AG09319 (cell line): ENCODE measurements at regions not wholly inside any gene's neighbourhood (a gene's known extent, or its start where the extent isn't known, plus 50 kb on each side); places are given as distances from the start of the nearest gene placed in this dataset.

Experiments used
- DNase-seq: peaks from one replicate; pipeline ENCODE4 v3.0.0-alpha.2; 2010; ENCODE audit warnings: low read depth; ENCODE audit errors: extremely low read depth
- TF ChIP-seq, protein P1 (sequence below): IDR thresholded peaks from 2 replicates; pipeline ENCODE4 v1.5.1; 2011; ENCODE audit warnings: low read depth, mild to moderate bottlenecking, inconsistent platforms, low read length, moderate library complexity

- DNase-seq, result no peak
- TF ChIP-seq, protein P1, sequence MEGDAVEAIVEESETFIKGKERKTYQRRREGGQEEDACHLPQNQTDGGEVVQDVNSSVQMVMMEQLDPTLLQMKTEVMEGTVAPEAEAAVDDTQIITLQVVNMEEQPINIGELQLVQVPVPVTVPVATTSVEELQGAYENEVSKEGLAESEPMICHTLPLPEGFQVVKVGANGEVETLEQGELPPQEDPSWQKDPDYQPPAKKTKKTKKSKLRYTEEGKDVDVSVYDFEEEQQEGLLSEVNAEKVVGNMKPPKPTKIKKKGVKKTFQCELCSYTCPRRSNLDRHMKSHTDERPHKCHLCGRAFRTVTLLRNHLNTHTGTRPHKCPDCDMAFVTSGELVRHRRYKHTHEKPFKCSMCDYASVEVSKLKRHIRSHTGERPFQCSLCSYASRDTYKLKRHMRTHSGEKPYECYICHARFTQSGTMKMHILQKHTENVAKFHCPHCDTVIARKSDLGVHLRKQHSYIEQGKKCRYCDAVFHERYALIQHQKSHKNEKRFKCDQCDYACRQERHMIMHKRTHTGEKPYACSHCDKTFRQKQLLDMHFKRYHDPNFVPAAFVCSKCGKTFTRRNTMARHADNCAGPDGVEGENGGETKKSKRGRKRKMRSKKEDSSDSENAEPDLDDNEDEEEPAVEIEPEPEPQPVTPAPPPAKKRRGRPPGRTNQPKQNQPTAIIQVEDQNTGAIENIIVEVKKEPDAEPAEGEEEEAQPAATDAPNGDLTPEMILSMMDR, result no peak
Measured at GRCh38 chr12:62078020-62078419, 182.2 kb upstream of the USP15 start.

DNA sequence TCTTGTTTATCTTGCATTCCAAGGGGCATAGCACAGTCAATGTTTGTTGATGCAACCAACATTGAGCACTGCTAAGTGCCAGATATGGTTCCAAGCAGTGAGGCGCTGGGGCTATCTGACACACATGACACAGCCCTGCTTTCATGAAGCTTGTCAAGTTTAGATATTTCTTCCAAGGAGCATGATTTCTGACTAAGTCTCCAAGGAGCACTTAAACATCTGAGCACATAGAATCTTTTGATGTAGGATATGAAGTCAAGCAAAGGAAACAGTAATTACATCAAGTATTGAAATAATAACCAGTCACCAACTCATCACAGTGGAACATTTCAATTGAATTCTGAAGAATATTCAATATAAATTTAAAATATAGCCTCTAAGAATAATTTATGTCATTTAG is 177.8 kb upstream of the USP15 start:
- no peak for DNase-seq
- TF ChIP-seq, protein P1, result no peak

- no peak for DNase-seq
- TF ChIP-seq, protein P1, result no peak
Measured at GRCh38 chr12:62098132-62098531, 162.1 kb upstream of the USP15 start.

DNA sequence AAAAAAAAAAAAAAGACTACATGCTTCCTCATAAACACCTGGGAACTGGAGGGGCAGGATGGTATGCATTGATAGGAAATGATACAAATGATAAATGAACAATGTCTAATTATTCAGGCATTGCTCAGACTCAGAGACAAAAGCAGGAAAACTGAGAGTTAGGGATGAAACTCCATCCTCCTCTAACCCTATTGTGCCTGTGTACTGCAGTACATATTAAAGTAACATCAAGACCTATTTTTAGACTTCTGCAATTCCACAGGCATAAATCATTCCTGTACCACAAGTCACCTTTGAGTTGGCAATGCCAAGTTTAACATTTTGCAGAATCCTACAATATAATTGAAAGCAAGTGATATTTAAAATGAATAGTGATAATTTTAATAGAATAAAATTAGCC is 156.5 kb upstream of the USP15 start:
- no peak for DNase-seq
- TF ChIP-seq, protein P1, result no peak

DNA sequence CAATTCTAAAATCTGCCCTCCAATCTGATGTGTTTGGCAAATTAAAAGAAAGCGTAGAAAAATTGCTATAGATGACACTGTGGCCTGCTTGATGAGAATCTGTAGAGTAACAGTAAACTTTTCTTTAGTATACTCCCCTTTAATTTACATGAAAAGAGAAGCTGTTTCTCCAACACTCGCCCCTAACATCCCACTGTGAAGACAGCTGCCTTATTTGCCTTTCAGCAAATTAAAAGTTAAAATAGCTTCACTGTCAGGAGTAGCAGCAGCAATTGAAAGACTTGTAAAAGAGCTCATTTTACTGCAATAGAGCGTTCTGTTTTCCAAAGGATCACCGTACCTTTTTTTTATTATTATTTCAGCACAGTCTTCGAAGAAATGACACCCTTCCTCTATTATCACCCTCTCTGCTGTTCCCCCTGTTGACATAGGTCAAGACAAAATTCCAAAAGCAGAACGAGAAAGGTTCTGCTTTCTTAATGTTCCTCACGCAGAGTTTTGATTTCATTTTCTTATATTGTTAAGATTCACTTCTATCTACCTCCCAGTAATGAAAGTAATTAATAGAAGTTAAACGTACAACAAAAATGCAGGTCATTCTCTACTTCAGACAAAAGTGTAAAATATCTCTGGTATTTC is 153.5 kb upstream of the USP15 start:
- TF ChIP-seq, protein P1, result no peak
- DNase-seq, result no peak

DNA sequence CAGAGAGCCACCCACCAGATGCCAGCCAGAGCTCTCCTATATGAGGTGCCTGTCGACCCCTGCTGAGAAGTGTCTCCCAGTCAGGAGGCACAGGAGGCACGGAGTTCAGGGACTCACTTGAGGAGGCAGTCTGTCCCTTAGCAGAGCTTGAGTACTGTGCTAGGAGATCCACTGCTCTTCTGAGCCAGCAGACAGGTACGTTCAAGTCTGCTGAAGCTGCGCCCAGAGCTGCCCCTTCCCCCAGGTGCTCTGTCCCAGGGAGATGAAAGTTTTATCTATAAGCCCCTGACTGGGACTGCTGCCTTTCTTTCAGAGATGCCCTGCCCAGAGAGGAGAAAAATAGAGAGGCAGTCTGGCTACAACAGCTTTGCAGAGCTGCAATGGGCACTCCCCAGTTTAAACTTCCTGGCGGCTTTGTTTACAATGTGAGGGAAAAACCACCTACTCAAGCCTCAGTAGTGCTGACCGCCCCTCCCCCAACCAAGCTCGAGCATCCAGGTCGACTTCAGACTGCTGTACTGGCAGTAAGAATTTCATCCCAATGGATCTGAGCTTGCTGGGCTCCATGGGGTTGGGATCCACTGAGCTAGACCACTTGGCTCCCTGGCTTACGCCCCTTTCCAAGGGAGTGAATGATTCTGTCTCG is 146.7 kb upstream of the USP15 start:
- no peak for DNase-seq

GRCh38 chr12:62116986-62117385 is 143.2 kb upstream of the USP15 start:
- TF ChIP-seq, protein P1, result no peak
- no peak for DNase-seq

More for the DNA sequence above, 146.7 kb upstream of the USP15 start:
- TF ChIP-seq, protein P1, result no peak
